CD4-positive, alpha-beta T cell treated with Interleukin-2 at 100 ng/mL for 4 hours (primary cell): ENCODE measurements at regions not wholly inside any gene's neighbourhood (a gene's known extent, or its start where the extent isn't known, plus 50 kb on each side); places are given as distances from the start of the nearest gene placed in this dataset.
"Not testable (repeated sequence)": the region's sequence is repeated elsewhere in the genome, so short reads cannot be mapped to it uniquely, and the experiment has no call there.

Experiments used
- DNase-seq: peaks from one replicate; pipeline ENCODE4 v3.0.0-alpha.2; 2020; ENCODE audit warnings: low spot score

DNA sequence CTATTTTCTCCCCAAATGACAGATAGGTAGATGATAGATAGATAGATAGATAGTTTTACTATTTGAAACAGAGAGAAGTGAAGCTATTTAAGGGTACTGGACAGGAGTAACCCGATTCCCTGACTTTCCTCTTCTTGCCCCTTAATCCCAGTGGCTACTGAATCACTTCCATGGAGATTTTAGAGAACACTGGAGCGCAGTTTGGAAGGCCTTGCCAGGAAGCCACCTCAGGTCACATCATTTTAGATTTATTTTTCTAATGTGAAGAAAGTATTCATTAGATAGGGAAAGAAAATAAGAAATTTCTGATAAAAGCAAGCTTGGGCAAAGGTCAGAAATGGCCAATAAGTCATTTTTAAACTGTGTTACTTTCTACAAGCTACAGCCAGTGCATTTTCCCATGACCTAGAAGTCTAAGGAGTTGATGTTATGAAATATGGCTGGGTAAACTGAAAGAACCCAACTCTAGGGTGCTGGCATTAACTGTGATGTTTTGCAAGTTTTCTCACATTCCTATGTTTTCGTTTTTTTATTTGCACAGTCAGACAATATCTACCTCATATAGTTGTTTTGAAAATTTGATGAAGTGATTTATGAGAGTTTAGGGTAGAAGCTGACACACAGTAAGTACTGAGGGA lies 544.7 kb upstream of the PTGER4 start:
- no peak for DNase-seq

DNA sequence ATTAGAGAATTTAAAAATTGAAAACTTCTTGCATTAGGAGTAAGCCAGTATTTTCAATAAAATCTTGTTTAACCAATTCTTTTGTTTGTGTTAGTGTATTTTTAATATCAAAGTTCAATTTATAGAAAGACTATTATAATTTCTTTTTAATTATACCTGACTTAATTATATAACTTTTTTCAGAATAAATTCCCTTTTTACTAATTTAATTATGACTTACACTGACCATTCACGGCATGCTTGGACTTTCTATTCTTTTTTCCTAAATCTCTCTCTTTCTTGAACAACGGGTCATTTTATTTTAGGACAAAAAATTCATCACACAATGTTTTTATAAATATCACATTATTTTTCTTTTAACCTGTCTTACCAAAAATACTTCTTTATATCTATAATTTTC lies 555.3 kb upstream of the PTGER4 start:
- DNase-seq, result no peak

DNA sequence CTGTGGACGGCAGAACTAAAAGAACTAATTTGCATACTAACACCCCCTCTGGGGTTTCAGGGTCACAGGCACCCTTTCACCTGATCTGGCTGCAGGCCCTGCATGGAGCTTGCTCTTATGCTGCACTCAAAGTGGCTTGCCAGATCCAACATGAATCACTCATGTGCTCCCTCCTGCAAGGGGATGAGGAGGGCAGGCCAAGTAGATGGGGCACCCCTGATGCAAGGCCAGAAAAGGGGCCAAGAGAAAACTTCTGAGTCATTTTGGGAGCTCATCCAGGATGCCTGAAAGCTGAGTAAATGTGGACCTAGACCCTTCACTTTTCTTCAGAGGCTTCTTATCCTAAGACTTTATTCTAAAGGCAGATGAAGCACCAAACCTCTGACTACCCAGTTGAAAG lies 558.5 kb upstream of the PTGER4 start:
- no peak for DNase-seq

DNA sequence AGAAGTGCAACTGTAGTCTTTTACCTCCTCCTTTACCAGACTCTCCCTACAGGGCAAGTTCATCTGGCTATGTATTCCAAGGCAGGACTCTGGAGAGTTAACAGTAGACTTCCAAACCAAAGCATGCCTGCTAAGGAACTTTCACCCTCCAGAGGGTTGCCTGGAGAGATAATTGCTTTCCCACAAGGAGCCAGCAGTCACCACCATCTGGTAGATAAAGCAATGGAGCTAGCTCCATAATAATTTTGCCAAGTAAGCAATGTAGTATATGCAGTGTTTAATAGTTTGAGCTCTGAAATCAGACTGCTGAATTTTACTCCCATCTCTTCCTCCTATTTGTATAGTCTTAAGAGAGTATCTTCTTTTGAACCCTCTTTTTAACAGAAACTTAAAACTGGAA lies 566.8 kb upstream of the PTGER4 start:
- DNase-seq, result no peak

DNA sequence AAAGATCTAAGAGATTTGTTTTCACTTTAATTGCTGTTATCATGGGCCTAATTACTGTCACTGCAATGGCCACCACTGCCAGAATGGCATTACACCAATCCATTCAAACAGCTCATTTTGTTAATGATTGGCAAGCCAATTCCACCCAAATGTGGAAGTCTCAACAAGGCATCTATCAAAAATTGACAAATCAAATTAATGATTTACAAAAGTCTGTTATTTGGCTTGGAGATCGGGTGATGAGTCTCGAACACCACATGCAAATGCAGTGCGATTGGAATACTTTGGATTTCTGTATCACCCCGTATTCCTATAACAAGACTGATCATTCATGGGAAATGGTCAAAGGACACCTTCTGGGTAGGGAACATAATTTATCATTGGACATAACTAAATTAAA lies 568.7 kb upstream of the PTGER4 start:
- not testable (repeated sequence) for DNase-seq

DNA sequence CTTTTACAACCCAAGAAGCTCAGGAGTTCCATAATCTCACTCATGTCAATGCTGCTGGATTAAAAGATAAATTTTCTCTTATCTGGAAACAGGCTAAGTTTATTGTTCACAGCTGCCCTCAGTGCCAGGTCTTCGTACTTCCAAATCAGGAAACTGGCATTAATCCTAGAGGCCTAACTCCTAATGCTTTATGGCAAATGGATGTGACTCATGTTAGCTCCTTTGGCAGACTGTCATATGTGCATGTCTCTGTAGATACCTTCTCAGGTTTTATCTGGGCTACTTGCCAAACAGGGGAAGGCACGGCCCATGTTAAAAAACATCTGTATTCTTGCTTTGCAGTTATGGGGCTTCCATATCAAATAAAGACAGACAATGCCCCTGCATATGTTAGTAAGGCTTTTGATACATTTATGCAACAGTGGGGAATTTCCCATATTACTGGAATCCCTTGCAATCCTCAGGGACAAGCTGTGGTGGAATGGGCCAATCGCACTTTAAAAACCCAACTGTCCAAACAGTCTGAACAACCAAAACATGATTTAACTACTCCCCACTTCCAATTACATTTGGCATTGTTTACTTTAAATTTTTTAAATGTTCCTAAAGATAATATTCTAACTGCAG lies 570.8 kb upstream of the PTGER4 start:
- DNase-seq, result not testable (repeated sequence)

DNA sequence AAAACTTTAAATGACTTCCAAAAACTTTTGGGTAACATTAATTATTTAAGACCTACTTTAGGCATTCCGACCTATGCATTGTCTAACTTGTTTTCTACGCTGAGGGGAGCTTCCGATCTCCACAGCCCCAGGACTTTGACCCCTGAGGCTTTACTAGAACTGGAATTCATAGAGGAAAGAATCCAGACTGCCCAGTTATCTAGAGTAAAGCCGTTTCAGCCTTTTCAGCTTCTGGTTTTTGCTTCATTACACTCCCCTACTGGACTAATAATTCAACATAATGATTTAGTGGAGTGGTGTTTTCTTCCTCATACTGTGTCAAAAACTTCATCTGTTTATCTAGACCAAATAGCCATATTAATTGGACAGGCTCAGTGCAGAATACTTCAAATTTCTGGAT lies 571.9 kb upstream of the PTGER4 start:
- not testable (repeated sequence) for DNase-seq

DNA sequence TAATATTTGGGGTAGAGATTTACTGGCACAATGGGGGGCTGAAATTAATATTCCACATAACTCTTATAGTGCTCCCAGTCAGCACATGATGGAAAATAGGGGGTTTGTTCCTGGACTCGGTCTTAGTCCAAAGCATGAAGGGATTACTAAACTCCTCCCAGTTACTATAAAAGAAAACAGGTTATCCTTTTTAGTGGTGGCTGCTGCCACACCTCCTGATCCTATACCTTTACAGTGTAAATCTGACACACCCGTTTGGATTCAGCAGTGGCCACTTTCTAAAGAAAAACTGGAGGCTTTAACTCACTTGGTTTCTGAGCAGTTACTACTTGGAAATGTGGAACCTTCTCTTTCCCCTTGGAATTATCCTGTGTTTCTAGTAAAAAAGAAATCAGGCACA lies 572.9 kb upstream of the PTGER4 start:
- no peak for DNase-seq

DNA sequence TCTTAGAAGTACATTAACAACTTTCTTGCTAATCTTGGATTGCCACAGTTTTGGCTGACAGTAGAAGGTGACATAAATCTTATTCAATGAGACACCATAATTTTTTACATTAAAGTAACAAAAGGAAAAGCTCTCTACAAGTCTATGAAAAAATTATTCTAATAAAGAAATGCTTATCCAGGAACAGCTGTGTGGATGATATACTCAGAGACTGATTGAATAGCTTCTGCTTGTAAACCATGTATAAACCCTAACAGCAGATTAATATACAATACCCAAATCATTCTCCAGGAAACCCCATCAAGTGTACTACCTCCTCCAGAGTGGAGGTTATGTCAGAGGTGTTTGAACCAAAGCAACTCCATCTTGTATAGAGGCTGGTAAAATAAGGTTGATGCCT lies 581.4 kb upstream of the PTGER4 start:
- no peak for DNase-seq

DNA sequence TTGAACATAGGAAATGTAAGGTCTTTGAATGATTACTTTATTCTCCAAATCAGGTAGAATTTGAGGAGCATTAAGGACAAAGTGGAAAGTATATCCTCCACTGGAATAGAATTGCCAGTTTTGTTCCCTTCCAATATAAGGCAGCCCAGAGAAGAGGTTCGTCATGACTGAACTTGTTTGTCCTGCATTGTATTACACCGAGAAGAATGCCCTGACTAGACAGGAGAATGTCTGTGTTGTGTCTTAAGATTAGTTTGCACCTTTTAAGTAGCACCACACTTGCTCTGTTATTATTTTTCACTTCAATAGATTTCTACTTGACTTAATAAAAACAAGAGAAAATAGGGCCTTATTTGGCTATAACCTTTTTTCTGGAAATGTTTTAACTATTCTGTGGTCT lies 586.2 kb upstream of the PTGER4 start:
- DNase-seq, result no peak

DNA sequence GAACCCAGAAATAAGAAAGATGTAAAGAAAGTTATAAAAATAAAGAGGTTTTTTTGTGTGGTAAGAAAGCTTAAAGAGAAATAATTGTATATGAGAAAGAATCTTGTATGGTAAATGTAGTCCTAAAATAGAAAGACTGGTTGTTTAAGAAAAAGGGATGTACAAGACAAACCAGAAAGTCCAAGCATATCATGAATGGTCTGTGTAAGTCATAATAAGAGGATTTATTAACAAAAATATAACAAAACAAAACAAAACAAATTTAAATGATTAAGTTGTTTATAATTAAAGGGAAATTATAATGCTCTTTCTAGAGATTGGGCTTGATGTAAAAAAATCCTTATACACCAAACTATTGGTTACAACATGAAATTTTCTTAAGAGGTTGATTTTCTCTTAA lies 590.4 kb upstream of the PTGER4 start:
- DNase-seq, result no peak

DNA sequence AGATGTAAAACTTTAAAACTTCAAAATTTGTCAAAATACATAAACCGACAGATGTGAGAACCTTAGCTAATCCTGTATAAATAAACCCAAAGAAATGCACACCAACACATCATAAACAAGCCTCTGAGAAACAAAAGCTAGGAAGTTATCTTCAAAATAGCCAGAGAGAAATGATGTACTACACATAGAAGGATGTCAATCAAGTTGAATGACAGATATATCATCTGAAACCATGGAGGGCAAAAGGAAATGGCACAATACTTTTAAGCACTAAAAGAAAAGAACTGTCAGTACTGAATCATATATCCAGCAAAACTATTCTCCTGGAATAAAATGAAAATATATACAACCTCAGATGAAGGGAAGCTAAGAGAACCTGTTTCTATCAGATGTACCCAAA lies 595.1 kb upstream of the PTGER4 start:
- DNase-seq, result no peak

DNA sequence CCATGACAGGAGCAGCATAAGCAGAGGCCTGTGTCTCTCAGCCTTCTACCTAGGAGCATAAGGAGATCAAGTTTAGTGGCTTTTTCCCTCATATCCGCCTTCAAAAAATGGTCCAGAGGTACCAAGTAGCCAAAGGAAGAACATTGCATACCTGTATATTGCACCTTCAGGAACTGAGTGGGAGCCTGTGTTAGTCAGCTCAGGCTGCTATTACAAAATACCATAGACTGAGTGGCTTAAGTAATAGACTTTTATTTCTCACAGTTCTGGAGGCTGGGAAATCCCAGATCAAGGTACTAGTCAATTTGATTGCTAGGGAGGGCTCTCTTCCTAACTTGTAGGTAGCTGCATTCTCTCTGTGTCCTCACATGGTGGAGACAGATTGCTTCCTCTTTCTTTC lies 597.4 kb upstream of the PTGER4 start:
- DNase-seq, result no peak

DNA sequence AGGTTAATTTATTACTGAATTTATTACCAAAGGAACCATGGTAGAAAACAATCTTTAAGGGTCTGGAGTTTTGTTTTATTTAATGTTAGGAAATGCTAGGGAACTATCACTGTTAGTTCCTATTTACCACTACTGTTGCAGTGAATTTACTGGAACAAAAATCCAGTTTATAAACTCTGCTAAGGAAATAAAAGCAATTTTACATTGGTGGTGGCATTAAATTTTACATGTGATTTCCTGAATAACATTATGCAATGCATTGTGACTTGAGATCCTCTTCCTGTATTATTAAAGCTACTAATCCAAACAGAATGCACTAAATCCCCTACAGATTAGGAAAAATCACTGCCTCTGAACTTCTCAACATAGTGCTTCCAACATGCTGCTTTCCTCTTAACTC lies 599.5 kb upstream of the PTGER4 start:
- DNase-seq, result no peak

DNA sequence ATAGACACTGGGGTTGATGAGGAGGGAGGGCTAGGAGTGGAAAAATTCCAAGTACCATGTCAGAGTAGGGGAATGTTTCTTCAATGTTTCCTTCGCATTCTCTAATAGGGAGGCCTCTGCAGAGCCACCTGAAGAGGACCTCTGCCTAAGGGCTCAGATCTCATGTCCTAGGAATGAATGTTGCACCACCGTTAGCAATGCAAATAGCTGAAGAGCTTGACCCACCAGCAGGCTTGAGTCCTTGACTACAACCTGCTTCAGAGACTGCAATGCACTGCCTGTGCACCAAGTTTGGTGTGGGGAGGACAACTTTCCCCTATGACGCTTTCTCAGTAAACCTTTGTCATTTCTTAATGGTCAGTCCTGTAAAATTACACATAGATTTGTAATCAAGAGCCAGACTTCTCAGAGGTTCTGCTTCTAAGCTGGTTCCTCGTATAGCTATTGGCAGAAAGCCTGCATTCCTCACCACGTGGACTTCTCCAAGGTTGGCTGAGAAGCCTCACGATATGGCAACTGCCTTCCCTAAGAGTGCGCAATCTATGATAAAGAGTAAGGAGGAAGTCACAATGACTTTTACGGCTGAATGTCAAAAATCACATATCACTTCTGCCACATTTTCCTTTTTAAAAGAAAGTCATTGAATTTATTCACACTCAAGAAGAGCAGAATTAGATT lies 600.7 kb upstream of the PTGER4 start:
- DNase-seq, result no peak

DNA sequence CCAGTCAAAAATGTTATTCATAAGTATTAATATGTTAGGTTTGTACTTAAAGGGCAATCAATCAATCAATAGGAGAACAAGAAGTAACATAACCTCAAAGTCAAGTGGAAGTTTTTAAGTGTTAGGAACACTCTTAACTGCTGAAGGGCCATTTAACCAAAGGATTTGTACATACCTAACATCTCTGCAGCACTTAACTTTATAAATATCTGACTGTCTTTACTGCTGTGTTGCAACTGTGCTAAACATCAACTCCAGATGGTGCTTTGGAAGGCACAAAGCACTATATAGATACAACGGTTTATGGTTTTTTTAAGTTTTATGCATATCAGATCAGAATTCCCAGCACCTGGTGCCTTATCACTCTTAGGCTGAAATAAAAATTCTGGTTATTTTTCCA lies 604.9 kb upstream of the PTGER4 start:
- no peak for DNase-seq

DNA sequence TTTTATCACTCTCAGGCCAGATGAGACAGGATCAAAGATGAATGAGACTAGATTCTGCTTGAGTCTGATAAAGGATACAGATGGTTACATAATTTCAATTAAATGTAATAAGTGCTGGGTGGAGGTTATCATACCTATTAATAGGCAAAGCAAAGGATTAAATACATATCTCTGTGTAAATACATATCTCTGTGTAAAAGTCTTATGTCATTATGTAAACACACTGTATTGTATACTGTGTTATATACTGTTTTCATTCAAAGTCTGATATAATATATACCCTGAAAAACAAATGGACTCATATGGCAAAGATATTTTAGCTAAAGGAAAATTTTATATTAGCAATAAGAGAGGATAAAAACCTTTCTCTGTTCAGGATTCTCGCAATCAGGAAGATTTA lies 605.8 kb upstream of the PTGER4 start:
- no peak for DNase-seq

DNA sequence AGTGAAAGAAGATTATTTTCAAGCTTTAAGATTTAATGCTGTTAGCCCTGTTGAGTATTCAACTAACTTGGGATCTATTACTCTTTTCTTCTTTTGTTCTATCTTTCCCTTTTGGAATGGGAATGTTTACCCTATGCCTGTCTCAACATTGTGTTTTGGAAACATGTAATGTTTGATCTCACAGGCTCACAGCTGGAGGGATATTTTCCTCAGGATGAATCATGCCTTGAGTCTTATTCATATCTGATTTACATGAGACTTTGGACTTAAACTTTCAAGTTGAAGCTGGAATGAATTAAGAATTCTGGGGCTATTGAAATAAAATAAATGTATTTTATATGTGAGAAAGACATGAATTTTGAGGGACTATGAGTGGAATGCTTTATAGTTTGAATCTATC lies 607.8 kb upstream of the PTGER4 start:
- DNase-seq, result no peak

DNA sequence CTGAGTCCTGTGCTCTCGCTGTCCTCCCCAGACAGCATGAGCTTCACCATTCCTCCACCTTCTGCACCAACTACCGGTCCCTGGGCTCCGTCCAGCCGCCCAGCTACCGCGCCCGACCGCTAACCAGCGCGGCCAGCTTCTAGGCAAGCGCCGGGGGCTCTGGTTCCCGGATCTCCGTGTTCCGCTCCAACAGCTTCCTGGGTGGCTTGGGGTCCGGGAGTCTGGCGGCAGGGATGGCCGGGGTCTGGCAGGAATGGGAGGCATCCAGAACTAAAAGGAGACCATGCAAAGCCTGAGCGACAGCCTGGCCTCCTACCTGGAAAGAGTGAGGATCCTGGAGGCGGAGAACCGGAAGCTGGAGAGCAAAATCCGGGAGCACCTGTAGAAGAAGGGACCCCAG lies 613.1 kb upstream of the PTGER4 start:
- DNase-seq, result no peak

DNA sequence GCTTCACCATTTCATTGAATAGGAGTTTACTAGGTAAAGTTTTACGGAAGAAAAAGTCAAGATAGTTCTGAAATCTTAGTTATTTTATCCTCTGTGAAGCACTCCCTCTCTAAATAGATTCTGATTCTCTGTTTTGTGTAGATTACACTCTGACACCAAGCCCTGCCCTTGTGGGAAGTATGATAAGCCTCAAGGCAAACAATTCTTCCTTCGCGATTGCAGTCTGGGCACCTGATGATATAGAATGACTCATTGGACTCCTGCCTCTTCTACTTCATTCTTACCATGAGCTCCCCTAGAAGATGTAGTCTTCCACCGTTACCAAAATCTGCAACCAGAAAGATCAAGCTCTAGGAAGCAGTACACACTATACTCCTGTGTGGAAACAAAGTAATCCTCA lies 626.9 kb upstream of the PTGER4 start:
- no peak for DNase-seq

DNA sequence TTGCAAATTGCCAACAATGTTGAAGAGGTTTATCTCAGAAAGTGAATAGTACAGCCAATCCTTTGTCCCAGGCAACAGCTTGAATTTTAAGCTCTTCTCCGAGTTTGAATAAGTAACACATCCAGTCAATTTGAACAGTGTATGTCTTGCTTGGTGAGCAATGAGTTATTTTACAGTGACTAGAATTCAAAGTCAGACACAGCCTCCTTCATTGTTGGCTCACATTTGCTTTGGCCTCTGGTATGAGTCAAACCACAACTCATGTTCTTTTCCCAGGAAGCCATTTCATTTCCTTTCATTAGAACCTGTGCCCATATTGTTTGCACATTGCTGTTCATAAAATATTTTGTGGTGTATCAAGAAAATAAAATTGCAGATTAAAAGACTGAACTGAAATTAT lies 622.0 kb upstream of the DAB2 start:
- DNase-seq, result no peak

DNA sequence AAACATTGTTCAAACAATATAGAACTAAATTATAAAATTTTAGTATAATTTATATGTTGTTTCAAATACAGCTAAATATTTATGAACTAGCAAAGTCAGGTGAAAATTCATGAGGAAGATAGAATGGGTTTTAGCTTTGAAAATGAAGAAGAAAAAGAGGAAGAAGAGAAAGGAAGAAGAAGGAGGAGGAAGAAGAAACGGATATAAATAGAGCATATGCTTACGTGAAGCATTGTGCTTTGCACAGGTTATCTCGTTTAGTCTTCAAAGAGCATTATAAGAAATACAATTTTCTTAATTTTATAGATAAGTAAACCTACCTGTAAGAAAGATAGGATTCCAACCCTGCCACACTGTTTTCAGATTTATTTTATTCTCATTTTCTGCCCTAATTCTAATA lies 620.6 kb upstream of the DAB2 start:
- DNase-seq, result no peak

DNA sequence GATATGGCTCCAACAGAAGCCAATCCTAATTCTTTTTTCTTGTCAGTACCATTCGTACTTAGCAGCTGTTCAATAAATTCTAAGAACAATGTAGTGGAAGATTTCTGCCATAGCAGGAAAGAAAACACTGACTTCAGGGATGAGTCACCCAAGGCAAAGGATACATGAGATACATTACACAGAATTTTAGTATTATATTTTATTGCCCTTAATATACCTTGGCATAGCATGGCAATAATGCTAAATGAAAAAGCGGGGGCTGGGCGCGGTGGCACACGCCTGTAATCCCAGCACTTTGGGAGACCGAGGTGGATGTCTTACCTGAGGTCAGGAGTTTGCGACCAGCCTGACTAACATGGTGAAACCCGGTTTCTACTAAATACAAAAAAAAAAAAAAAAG lies 619.1 kb upstream of the DAB2 start:
- DNase-seq, result no peak

DNA sequence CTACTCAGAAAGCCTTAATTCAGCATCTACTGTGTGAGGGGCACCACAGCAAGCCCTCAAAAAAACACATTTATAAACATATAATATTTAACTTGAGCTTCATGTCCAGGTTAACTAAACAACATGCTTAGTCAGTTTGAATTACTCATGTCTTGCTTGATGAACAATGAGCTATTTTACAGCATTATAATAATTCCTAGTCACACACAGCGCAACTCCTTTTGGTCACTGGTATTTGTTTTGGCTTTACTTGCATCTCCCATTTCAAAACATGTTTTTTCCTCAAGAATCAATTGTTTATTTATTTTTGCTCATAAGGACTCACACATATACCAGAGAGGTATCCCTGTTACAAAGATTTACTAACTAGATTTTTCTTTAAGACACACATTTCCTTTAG lies 616.7 kb upstream of the DAB2 start:
- DNase-seq, result no peak
